Stimulated activated CD4-positive, alpha-beta T cell treated with anti-CD3 and anti-CD28 coated beads, Interleukin-15, amount 100 ng/mL, for 48 hours (primary cell): ENCODE measurements at regions not wholly inside any gene's neighbourhood (a gene's known extent, or its start where the extent isn't known, plus 50 kb on each side); places are given as distances from the start of the nearest gene placed in this dataset.

Experiments used
- DNase-seq, 2 donors: peaks; one replicate each; pipeline ENCODE4 v3.0.0-alpha.2; 2020; ENCODE audit warnings: low read depth in 2 of 2

DNA sequence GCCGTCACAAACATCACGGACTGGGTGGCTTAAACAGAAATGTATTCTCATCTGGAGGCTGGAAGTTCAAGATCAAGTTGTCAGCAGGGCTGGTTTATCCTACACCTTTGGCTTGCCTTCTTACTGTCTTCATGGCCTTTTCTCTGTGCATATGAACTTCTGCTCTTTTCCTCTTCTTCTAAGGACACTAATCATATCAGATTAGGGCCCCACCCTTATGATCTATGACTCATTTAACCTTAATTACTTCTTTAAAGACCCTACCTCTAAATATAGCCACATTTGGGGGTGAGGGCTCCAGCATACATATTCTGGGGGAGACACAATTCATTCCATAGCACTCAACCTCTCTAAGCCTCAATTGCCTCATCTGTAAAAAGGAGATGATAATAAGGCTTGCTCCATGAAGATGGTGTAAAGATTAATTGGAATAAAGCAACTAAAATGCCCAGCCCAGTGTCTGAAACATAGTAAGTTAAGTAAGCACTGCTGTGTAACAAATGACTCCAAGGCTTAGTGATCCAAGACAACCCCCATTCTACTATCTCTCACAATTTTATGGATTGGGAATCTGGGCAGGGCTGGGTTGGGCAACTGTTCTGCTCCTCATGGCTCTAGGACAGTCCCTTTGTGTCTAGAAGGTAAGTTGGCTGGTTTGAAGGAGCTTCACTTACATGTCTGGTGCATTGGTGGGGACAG, 119.8 kb downstream of the BANF2 start:
- no peak for DNase-seq

DNA sequence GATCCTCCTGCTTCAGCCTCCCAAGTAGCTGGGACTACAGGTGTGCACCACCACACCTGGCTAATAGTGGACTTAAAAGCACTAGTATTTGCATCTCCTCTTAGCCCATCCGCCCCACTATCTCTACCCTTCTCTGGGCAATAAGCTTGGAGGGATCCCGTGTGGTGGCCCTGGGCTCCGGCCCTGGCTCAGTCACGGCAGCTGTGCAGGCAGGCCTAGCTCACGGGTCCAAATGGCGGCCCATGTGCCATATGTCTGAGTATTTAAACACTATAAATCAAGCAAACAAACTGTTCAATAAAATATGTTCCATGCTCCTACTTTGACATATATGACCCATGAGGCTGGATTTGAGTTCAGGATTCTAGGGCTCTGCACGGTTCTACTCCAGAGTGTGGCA, 118.4 kb downstream of the BANF2 start:
- no peak for DNase-seq

DNA sequence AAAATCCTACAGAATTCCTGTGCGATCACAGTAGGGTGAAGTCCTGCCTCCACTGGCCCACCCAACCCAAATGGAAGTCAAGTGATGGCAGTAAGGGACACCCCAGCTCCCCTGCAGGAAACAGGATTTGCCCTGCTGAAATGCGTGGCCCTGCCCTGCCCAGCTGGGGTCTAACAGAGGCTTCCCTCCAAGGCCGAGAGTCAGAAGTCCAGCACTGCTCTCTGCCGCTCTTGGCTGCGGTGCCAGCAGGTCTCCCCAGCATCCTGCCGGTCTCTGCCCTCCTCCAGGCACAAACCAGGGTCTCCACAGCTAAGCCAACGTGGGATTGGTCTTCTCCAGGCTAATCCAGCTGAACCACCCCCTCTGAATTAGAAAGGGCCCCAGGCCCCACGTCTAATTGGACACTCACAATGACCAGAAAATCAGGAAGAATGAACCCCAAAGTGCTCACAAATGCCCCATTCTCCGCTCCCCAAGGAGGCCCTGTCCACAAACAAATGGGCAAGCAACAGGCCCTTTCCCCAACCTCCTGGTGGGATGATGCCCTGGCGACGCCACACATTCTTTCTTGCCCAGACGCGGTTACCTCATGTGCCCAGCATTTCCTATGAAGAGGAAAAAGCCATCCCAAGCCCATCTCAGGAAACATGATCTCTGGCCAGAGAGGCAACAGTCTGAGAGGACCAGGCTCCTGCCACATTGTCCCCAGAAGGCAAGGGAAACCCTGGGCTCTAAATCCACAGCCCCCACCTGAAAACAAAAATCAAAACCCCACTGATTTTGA, 117.2 kb downstream of the BANF2 start:
- no peak for DNase-seq

DNA sequence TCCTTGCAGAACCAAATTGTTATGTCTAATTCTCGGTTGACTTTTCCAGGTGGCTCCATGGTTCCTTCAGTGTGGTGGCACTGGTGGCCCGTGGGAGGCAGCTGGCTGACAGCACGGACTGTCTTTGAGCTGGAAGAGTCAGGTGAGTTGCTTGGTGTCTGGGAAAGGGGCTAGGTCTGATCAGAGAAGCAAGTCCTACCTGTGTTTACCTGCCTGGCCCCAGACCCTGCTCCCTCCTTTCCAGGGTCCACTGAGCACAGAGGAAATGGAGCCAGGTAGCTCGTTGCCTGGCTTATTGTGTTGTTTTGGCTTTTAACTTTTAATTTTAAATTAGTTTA, 111.8 kb downstream of the BANF2 start:
- DNase-seq = no peak

DNA sequence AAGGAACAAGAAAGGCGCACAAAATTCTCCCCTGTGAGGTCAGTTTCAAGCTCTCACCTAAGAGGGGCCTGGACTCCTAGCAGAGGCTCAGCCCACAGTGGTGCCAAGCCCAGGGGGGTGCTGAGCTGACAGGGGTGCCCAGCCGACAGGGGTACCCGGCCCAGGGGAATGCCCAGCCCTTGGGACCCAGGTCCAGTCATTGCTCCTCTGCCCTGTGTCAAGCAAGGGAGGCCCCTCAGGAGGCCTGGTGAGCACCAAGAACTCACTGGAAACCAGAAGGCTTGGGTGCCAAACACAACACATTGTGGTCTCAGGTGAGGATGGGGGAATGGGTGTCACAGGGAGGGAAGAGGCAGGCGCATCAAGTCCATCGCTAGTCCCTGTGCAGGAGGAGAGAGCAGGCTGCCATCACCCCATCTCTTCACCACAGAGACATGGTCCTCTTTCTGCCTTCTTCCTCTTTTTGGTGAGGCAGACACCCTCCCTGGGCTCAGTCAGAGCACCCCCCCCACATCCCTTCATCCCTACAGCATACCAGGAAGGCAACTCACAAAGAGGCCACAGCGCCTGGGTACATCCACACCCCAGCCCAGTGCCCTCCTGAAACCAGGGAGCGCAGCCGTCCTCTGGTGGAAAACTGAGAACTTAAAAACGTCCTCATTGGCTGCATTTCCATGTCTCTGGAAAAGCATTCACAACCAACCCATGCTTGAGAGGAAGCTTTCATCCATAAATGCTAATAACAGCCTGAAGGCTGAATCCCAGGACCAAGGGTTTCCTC, 111.3 kb downstream of the BANF2 start:
- DNase-seq = no peak

DNA sequence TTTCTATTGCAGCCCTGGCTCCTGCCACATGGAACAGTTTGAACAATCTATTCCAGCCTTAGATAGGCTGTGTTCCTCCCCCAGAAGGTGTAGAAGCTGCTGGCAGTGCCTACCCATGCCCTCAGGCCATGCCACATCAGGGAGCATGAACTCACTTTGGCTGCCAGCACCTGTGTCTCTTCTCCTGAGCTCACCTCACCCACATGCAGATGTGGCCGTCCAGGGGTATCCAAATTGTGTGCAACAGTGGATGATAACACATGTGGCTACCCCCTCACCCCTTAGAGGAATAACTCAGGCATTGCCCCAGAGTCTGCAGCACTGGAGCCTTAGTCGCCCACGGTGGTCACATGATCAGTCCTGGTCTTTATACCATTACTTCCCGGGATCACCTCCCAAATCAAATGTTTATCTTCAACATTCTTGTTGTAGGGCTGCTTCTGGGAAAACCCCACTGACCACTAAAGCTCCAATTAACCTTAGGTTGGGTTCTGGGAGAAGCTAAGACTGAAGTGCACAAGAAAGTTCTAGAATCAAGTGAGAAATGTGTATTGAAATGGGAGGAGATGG, 110.4 kb downstream of the BANF2 start:
- DNase-seq = no peak

DNA sequence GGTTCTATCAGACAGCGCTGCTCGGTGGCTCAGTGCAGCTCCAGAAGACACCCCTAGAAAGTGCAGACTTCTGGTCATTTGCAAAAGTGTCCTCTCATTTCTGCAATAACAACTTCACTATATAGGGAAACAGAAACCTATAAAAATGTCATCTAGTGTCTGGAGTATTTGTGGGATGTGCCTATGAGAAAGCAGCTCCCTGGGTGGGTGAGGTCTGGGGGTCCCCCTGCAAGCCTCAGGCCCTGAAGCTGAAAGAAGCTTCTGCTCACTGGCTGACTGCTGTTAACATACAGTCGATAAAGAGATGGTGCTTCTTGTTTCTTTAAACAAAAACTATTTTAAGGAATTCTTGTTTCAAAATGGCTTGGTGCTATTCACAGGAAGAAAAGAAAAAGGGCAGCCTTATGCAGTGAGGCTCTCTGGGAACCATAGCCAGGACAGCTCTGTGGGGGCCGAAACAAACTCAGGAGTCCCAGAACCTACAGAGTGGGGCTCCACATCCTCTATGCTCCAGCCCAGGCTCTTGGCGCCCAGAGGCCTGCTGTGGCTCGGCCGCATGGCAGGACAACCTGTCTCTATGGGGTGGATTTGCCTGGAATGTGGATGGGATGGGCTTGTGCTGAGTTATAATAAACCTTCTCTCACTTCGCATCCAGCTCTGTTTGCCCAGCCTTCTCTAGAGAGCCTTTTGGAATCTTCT, 109.7 kb downstream of the BANF2 start:
- no peak for DNase-seq

DNA sequence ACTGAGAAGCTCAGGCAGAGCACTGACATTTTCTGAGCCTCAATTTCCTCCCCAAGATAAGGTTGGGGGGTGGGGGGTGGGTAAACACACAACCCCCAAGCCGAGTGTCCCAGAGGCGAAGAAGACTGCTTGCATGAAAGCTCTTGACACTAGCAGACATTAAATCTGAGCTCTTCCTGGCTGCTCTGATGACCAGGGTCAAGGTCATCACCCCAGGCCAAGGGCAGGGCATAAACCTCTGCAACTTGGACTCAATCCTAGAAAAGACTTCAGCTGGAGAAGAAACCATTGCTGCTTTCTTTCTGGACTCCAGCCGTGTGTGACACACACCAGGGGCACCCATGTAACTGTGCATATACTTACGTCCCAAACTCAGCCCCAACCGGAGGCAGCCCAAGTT, 109.0 kb downstream of the BANF2 start:
- DNase-seq = no peak

DNA sequence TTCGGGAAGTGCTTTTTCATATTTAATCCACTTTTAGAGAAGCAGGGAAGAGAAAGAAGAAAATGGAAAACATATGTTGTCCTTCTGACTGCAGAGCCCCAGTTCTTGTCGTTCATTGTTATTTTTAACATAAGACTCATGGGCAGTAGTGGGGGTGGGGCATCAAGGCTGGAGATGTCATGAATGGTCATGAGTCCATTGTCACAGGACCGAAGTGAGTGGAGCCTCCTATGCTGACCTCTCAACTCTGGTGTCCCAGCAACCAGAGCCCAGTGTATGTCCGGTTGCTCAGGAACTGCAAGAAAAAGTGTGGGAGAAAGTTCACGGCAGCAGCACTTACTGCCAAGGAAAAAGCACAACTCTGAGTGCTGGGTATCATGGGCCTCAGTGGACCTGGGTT, 108.6 kb downstream of the BANF2 start:
- no peak for DNase-seq

DNA sequence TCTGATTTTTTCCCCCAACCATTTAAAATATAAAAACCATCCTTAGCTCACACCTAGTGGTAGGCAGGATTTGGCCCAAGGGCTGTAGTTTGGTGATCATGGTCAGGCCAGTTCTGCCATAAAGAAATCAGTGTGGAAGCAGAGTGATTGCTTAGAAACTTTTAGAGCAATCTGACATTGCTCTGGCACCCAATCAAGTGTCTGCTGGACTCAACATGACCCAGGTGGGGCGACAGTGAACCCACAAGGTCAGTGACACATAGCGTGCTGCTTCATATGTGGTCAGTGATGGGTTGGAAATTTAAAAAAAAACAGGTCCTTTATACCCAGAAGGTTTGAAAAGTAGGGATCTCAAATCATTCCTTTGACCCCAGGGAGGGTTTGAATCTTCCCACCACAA, 107.9 kb downstream of the BANF2 start:
- no peak for DNase-seq

DNA sequence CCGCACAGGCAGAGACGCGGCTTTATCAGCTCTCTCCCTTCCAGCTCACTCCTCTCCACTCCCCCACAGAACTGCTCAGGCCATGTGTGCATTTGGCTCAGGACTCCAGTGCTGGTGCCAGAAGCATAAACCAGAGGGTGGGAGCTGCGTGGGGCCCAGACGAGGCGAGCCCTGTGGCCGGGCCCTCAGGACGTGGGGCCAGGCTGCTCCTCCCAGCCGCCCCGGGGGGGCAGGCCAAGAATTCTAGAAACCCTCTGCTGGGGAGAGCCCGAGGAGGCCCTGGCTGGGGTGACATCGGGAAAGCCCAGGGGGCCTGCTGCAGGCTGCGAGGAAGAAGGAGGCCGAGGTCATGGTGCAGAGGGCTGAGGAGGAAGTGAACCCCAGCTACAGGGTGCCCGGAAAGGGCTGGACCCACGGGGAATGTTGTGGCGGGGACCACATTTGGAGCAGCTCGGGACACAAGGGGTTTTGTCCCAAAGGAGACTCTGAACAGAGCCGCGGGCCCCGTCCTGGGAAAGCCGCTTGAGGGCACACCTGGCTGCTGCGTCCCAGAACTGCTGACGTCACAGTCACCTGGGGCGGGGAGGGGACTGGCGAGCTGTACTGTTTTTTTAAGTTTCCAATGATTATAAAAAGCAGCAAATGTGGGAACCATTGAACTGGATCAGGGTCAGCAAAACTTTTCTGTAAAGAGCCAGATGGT, 107.1 kb downstream of the BANF2 start:
- no peak for DNase-seq

DNA sequence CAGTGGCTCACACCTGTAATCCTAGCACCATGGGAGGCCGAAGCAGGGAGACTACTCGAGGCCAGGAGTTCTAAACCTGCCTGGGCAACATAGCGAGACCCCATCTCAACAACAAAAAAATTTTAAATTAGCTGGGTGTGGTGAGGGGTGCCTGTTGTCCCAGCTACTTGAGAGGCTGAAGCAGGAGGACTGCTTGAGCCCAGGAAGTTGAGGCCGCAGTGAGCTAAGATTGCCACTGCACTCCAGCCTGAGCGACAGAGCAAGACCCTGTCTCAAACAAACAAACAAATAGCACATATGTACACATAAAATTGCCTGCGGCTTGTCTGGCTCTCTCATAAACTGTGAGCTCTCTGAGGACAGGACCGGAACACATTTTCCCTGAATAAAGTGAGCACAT, 106.3 kb downstream of the BANF2 start:
- DNase-seq = no peak

DNA sequence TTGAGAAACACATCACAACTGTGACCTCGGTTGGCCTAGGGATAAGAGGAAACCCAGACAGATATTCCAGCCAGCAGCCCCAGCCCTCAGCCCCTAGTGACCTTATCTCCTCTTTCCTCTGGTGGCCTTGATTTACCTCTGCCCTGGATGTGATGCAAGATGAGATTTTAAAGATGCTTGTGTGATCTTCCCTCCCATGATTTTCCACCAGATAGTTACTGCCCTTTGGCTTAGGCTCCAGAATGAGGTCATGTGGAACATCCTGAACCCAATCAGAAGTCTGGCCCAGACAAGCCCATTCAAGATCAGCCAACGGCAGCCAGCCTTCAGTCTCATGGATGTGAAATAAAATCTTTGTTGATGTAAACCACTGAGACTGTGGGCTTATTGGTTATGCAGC, 104.0 kb downstream of the BANF2 start:
- no peak for DNase-seq

DNA sequence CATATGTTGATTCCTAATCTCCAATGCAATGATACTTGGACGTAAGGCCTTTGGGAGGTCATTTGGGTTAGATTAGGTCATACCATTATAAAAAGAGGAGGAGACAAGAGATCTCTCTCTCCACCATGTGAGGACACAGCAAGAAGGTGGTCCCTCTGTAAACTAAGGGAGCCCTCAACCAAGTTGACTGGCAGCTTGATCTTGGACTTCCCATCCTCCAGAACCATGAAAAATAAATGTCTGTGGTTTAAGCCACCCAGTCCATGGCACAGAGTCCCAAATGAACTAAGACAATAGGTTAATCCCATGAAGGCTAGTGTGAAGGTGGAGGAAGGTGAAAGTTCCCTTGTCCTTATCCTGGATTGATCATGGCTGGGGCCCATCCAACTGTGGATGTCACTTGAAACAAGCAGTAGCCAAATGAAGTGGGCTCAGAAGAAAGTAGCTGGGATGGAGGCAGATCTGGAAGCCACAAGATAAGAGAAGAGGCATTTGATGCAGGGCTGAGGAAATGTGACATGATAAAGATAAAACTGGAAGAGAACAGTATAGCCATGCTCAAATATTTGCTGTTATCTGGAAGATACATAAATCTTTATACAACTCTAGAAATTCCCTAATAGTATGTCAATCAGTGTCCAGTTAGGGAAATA, 99.9 kb downstream of the BANF2 start:
- no peak for DNase-seq

DNA sequence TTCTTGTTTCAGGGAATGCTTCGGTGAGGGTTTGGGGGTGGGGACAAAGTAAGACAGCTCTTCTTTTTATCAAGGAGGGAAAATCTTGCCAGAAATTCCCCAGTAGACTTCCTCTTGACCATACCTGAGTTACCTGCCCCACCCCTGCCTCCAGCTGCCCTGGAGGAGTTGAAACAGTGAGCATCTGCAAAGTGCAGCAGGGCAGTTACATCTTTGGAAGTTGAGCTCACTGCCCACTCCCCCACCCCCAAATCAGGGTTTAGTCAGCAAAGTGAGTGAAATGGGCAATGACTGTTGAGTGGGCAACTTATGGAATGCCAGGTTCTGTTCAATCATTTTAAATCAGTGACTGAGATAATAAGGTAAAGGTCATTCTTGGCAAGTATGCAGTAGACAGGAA, 98.8 kb downstream of the BANF2 start:
- DNase-seq = no peak

DNA sequence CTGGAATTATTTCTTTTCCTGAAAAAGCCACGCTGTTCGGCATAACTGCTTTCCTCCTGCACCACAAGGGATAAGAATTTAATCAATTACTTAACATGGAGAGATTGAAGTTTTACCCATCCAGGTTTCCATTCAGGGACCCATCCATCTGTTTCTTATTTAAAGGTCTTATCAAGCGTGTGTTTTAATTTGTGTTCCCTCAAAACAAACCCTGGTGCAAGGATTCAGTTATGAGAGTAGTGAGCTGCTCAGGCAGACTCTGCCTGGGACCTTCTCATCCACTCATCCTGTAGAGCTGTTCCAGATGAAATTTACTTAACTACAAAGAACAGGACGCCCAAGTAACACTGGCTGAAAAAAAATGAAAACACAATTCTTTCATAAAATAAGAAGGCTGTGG, 97.8 kb downstream of the BANF2 start:
- DNase-seq = no peak

DNA sequence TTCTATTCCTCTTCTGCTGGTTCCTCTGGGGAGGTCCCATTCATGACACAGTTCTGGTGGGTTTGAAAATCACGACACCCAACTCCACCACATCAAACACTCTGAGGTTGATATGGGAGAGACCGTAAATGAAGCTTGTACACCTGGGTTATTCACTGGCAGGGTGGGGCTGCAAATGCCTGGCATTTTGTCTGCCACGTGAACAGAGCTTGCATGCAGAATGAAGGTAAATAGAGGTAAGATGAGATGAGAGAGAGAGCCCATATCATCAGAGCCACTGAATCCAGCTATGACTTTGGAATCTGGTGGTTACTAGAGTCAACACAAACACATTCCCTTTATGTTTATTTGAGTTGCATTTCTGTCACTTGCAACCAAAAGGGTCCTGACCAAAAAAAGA, 97.4 kb downstream of the BANF2 start:
- DNase-seq = no peak

DNA sequence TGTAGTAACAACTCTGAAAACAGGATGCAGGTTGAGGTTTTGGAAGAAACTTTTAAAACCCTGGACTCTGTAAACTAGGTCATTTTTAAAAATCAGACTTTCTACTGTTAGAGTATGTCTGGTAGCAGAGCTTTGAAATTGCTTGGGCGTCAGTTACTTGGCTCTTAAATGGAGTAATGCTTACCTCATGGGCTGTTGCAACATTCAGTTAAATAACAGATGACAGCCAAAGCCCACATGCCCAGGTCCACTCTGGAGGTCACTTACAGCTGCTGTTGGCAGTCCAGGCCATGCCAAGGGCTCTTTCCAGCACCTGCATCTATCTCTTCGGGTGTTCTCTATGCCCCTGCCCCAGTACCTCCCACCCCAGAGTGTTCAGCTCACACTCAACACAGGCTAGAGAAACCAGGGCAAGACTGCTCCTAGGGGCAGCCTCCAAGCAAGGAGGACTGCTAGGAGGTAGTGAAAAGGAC, 96.4 kb downstream of the BANF2 start:
- no peak for DNase-seq

DNA sequence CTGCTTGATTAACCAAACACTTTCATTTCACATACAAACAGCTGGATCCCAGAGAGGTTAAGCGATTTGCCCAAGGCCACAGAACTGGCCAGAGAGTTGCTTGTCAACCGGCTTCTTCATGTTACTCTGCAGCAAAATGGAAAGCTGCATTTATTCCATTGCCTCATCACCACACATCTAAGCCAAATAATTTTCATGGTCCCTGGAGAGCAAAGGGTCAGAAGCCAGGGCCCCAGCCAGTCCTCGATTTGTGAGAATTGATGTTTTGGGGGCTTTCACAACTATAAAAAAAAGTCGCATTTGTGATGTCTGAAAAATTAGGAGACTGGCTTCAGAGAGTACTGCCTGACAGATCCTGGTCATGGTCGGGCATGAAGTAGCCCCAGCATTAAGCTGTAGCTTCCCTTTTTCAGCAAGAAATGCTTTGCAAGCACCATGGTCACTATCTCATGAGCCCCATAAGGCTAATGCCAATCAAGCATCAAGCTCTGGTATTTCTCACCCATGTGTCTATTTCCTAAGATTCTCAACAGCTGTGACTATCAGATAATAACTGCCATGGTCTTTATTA, 95.8 kb downstream of the BANF2 start:
- DNase-seq = no peak

DNA sequence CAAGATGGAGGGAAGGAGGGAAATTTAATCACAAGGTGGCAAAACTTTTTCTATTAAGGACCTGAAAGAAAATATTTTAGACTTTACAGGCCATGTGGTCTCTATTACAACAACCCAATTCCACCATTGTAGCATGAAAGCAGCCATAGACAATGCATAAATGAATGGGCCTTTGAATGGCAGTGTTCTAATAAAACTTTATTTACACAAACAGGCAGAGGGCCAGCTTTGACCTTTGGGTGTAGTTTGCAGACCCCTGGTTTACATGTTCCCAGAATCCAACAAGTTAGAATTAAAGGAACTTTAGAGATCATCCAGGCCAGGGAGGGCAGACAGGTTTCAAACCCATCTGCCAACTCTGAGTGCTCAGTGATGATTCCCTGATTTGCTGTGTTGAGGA, 95.2 kb downstream of the BANF2 start:
- no peak for DNase-seq
